ENCODE measurements at regions not wholly inside any gene's neighbourhood (a gene's known extent, or its start where the extent isn't known, plus 50 kb on each side); places are given as distances from the start of the nearest gene placed in this dataset.

DNA sequence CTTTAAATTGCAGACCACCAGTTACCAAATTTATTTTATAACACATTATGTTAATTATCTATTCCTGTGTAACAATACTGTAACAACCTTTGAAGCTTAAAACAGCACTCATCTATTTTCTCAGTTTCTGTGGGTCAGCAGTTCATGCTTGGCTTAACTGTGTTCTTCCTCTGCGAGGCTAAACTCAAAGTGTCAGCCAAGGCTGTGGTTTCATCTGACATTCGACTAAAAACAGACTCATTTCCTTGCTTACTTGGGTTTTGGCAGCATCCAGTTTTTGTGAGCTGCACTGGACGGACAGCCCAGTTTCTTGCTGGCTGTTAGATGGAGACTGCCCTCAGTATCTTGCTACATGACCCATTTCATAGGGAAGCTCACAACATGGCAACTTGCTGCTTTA is 247.3 kb upstream of the KCNH8 start:
- Histone ChIP-seq H2AFZ (ENCODE audit: low read depth, low read length) (no peak overlapping the region), H4K20me1 (replicated peaks; ENCODE audit: control insufficient read depth, insufficient read depth, low read length) (no peaks in the 10 kb centered on the region), H3K36me3 (ENCODE audit: control insufficient read depth, insufficient read depth, low read length) (no peaks in the 10 kb centered on the region), H3K9ac (ENCODE audit: insufficient read depth in 1 of 2, low read depth in 2 of 2, low read length in 2 of 2) (no peak overlapping the region), H3K27me3 (ENCODE audit: control insufficient read depth in 2 of 2, insufficient read depth in 2 of 2, low read length in 2 of 2) (no peaks in the 10 kb centered on the region), H3K79me2 (ENCODE audit: control insufficient read depth, insufficient read depth, low read length) (no peaks in the 10 kb centered on the region), H3K4me3 (no peak overlapping the region), H3K4me2 (ENCODE audit: insufficient read depth, low read length) (no peak overlapping the region), H3K9me1 (ENCODE audit: control insufficient read depth, insufficient read depth, low read length) (no peaks in the 10 kb centered on the region), H3K9me3 (replicated peaks; ENCODE audit: control insufficient read depth, insufficient read depth, low read depth, low read length) (no peaks in the 10 kb centered on the region), H3K4me1 (replicated peaks in 1 of 2; ENCODE audit: control insufficient read depth in 2 of 2, insufficient read depth in 2 of 2, low read length in 2 of 2) (no peaks in the 10 kb centered on the region), H3K27ac (ENCODE audit: extremely low read depth, low read depth, low read length) (no peak overlapping the region)
- ChIA-PET CTCF (ENCODE audit: low intra/inter-chr PET ratio) (no interaction called here), POLR2A (no interaction called here)
- no peak for ATAC-seq
- no peak for DNase-seq (ENCODE audit: extremely low read depth in 1 of 4, low spot score in 3 of 4)
- intact Hi-C loops (cut with micrococcal nuclease) = no loop called here
- TF ChIP-seq DEAF1 (CRISPR knock-in tag; IDR thresholded peaks at IDR 0.05) = no peak
- TF ChIP-seq CREM (IDR thresholded peaks at IDR 0.05; ENCODE audit: low read depth) = no peak
- TF ChIP-seq NEUROD1 (IDR thresholded peaks at IDR 0.05; ENCODE audit: borderline replicate concordance, low read depth, low read length, partially characterized antibody) = no peak
- no peak for TF ChIP-seq SRF (CRISPR knock-in tag; IDR thresholded peaks at IDR 0.05)
- no peak for TF ChIP-seq RFX5 (IDR thresholded peaks at IDR 0.05; ENCODE audit: low read depth, low read length)
- TF ChIP-seq ELK3 (CRISPR knock-in tag; IDR thresholded peaks at IDR 0.05) = no peak
- TF ChIP-seq JUND (IDR thresholded peaks at IDR 0.05; ENCODE audit: borderline replicate concordance, low read depth, low read length) = no peak
- TF ChIP-seq JUND (tag; IDR thresholded peaks at IDR 0.05; ENCODE audit: borderline replicate concordance, low read depth, low read length) = no peak
- TF ChIP-seq ZNF668 (CRISPR knock-in tag; IDR thresholded peaks at IDR 0.05) = no peak
- no peak for TF ChIP-seq TCFL5 (CRISPR knock-in tag; conservative IDR thresholded peaks at IDR 0.05)
- TF ChIP-seq CHD1 (IDR thresholded peaks at IDR 0.05; ENCODE audit: low read length) = no peak
- BruUV-seq (replicated peaks) = no TSS peak
- in situ Hi-C loops (cut with MboI) = no loop called here
- WGBS (ENCODE audit: insufficient coverage, low coverage, missing lambda C conversion rate) = 4% methylated on average over 3 of the region's 3 CpGs
- FAIRE-seq = no peak

All from K562 (cell line).